ENCODE measurements at regions not wholly inside any gene's neighbourhood (a gene's known extent, or its start where the extent isn't known, plus 50 kb on each side); places are given as distances from the start of the nearest gene placed in this dataset.

- TF ChIP-seq INSM2 (tag by site-specific recombination; IDR thresholded peaks at IDR 0.05) = no peak
- TF ChIP-seq ZNF10 (tag by site-specific recombination; IDR thresholded peaks at IDR 0.05) = no peak
These were observed 94.6 kb downstream of the MC4R start (continued) for GRCh38 chr18:60277855-60278480.

GRCh38 chr18:60267391-60268058 is 105.0 kb downstream of the MC4R start:
- H3K27ac ChIP-seq (ENCODE audit: extremely low read depth, low read depth, low read length) = no peak overlapping the region
- no peaks in the 10 kb centered on the region for H3K36me3 ChIP-seq (ENCODE audit: control insufficient read depth in 2 of 2, insufficient read depth in 1 of 2, low read length in 2 of 2)
- TF ChIP-seq ZNF529 (tag by site-specific recombination; IDR thresholded peaks at IDR 0.05; ENCODE audit: insufficient replicate concordance) (no peak), ZNF624 (tag by site-specific recombination; IDR thresholded peaks at IDR 0.05) (no peak), ZNF341 (tag by site-specific recombination; IDR thresholded peaks at IDR 0.05; ENCODE audit: low read depth) (no peak), ZNF2 (tag by site-specific recombination; IDR thresholded peaks at IDR 0.05) (no peak), ZNF621 (tag by site-specific recombination; IDR thresholded peaks at IDR 0.05) (no peak), ZNF791 (tag by site-specific recombination; IDR thresholded peaks at IDR 0.05) (no peak), ZNF223 (tag by site-specific recombination; IDR thresholded peaks at IDR 0.05) (no peak), ZNF548 (tag by site-specific recombination; IDR thresholded peaks at IDR 0.05) (no peak), ZNF558 (tag by site-specific recombination; IDR thresholded peaks at IDR 0.05) (no peak), ZNF335 (tag by site-specific recombination; conservative IDR thresholded peaks at IDR 0.05) (no peak), ZNF704 (tag by site-specific recombination; IDR thresholded peaks at IDR 0.05) (no peak)
- ChIA-PET POLR2A (no interaction called here), CTCF (interaction anchor here (0.6 kb wide), 1 partner anchor 145 kb away, joined by 3 read pairs; no protein-coding TSS in a partner anchor)
- no peak overlapping the region for H3K4me3 ChIP-seq (ENCODE audit: low read depth, low read length)
- no peaks in the 10 kb centered on the region for H3K9me3 ChIP-seq (ENCODE audit: control insufficient read depth, insufficient read depth, low read depth, low read length)
- no peaks in the 10 kb centered on the region for H3K4me1 ChIP-seq (ENCODE audit: control insufficient read depth, insufficient read depth, low read length)

GRCh38 chr18:60266558-60266957 is 106.0 kb downstream of the MC4R start:
- H3K36me3 ChIP-seq (ENCODE audit: control insufficient read depth in 2 of 2, insufficient read depth in 1 of 2, low read length in 2 of 2) = no peaks in the 10 kb centered on the region
- no peak overlapping the region for H3K4me3 ChIP-seq (ENCODE audit: low read depth, low read length)
- no peaks in the 10 kb centered on the region for H3K9me3 ChIP-seq (ENCODE audit: control insufficient read depth, insufficient read depth, low read depth, low read length)
- CTCF ChIA-PET = no interaction called here
- POLR2A ChIA-PET = no interaction called here
- H3K4me1 ChIP-seq (ENCODE audit: control insufficient read depth, insufficient read depth, low read length) = no peaks in the 10 kb centered on the region
- no peak overlapping the region for H3K27ac ChIP-seq (ENCODE audit: extremely low read depth, low read depth, low read length)
- TF ChIP-seq PRDM1 (tag by site-specific recombination; IDR thresholded peaks at IDR 0.05) (no peak), IKZF3 (tag by site-specific recombination; IDR thresholded peaks at IDR 0.05) (no peak), ZBTB10 (tag by site-specific recombination; IDR thresholded peaks at IDR 0.05) (no peak)

All from HEK293 (cell line).